ENCODE measurements at regions not wholly inside any gene's neighbourhood (a gene's known extent, or its start where the extent isn't known, plus 50 kb on each side); places are given as distances from the start of the nearest gene placed in this dataset.

DNA sequence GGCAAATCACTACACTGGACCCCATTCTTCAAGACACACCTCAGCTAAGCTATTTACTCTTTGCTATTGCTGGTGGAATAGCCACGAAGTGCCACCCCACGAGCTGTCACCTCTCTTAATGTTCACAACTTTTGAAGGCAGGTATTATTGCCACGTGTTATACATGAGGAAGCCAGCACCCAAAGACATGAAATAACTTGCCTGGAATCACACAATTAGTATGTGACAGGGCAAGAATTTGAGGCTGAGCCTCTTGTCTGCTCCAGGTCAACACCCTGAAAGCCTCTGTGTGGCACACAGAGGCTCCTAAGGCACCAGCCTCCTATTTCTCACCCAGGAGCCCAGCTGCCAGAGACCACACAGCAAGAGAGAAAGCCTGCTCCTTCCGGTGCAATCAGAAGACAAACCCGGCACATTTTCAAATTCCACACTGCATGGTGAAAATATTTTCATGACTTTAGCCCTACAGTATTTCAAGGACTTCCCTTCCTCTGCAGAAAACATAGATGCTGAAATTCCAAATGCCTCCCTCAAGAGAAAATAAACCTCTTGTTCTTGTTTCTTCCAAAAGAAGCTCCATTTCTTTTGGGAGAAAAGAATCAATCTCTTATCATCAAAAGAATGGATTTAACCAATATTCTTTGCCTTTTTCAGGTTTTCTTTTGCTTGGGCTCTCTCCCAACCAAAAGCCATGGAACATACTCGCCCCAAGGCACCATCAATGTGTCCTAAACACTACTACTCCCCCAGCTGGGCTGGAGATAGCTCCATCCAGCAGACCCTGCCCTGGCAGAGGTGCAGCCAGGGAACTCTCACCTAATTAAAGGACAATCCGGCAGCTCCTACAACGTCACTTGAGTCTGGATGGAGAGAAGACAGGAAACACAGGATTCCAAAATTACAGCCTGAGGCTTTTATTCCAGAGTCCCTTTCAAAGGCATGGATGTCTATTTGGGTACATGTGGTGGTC lies 84.7 kb upstream of the THBS1 start:
- H3K4me3 ChIP-seq (ENCODE audit: low read length) = no peak overlapping the region
- Mint-ChIP-seq H3K9me3 (no peaks in the 10 kb centered on the region), H3K36me3 (ENCODE audit: low read depth) (no peaks in the 10 kb centered on the region), H3K4me1 (ENCODE audit: low read depth) (no peaks in the 10 kb centered on the region), H3K27ac (no peak overlapping the region), H3K27me3 (no peaks in the 10 kb centered on the region), H3K4me3 (no peak overlapping the region)
- CTCF ChIA-PET = no interaction called here
- no peaks in the 10 kb centered on the region for H3K4me1 ChIP-seq (ENCODE audit: insufficient read depth, low read length)
- no peaks in the 10 kb centered on the region for H3K27me3 ChIP-seq (ENCODE audit: control insufficient read depth in 1 of 2, insufficient read depth in 2 of 2, low read length in 2 of 2)
- H3K9me3 ChIP-seq (ENCODE audit: control insufficient read depth in 1 of 2, insufficient read depth in 1 of 2, low read length in 2 of 2) = no peaks in the 10 kb centered on the region
- POLR2A ChIA-PET = no interaction called here
- no peaks in the 10 kb centered on the region for H3K36me3 ChIP-seq (ENCODE audit: insufficient read depth, low read length)
- no peak for DNase-seq
- H3K27ac ChIP-seq (ENCODE audit: low read depth in 1 of 2, low read length in 2 of 2) = no peak overlapping the region
- no peak for ATAC-seq (ENCODE audit: poor library complexity)
- TF ChIP-seq, protein P1, sequence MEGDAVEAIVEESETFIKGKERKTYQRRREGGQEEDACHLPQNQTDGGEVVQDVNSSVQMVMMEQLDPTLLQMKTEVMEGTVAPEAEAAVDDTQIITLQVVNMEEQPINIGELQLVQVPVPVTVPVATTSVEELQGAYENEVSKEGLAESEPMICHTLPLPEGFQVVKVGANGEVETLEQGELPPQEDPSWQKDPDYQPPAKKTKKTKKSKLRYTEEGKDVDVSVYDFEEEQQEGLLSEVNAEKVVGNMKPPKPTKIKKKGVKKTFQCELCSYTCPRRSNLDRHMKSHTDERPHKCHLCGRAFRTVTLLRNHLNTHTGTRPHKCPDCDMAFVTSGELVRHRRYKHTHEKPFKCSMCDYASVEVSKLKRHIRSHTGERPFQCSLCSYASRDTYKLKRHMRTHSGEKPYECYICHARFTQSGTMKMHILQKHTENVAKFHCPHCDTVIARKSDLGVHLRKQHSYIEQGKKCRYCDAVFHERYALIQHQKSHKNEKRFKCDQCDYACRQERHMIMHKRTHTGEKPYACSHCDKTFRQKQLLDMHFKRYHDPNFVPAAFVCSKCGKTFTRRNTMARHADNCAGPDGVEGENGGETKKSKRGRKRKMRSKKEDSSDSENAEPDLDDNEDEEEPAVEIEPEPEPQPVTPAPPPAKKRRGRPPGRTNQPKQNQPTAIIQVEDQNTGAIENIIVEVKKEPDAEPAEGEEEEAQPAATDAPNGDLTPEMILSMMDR (IDR thresholded peaks at IDR 0.05) = no peak
- intact Hi-C loops (cut with DNase I, micrococcal nuclease) = no loop called here

DNA sequence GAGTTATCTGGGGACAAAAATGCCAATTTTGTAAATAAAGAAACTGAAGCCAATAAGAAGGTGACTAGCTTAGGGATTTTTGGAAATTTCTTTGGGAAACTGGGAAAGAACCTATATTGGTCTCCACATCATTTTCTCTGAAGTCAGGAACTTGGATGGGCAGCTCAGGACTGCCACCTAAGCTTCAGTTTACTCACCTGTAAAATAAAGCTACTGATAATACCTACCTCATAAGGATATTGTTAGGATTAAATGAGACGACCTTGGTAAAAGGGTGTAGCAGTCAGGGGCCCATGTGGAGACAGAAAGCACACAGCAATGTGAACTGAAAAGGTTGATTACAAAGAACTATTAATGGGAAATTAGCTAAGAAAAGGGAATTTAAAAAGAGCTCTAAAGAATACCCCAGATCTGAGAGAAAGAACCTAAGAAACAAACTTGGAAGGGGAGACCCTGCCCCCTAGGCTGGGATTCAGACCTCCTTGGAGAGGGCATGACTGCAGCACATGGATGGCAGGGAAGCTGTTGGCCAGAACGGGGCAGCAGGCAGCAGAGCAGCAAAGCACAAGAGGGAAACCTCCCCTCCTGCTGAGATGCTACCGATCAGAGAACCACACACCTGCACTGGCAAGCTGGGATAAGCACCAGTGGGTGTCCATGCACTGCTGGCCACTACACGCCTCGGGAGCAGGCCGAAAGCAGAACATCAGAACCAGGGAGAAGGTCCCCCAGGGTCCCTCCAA lies 83.7 kb upstream of the THBS1 start:
- Mint-ChIP-seq H3K27ac (no peak overlapping the region), H3K4me3 (no peak overlapping the region), H3K9me3 (no peaks in the 10 kb centered on the region), H3K4me1 (ENCODE audit: low read depth) (no peaks in the 10 kb centered on the region), H3K27me3 (no peaks in the 10 kb centered on the region), H3K36me3 (ENCODE audit: low read depth) (no peaks in the 10 kb centered on the region)
- Histone ChIP-seq H3K27me3 (ENCODE audit: control insufficient read depth in 1 of 2, insufficient read depth in 2 of 2, low read length in 2 of 2) (no peaks in the 10 kb centered on the region), H3K9me3 (ENCODE audit: control insufficient read depth in 1 of 2, insufficient read depth in 1 of 2, low read length in 2 of 2) (no peaks in the 10 kb centered on the region), H3K4me3 (ENCODE audit: low read length) (no peak overlapping the region), H3K4me1 (ENCODE audit: insufficient read depth, low read length) (no peaks in the 10 kb centered on the region), H3K36me3 (ENCODE audit: insufficient read depth, low read length) (no peaks in the 10 kb centered on the region), H3K27ac (ENCODE audit: low read depth in 1 of 2, low read length in 2 of 2) (no peak overlapping the region)
- ATAC-seq (ENCODE audit: poor library complexity) = no peak
- no peak for DNase-seq
- intact Hi-C loops (cut with DNase I, micrococcal nuclease) = no loop called here
- ChIA-PET POLR2A (no interaction called here), CTCF (no interaction called here)
- TF ChIP-seq, protein P1 (IDR thresholded peaks at IDR 0.05) = no peak

DNA sequence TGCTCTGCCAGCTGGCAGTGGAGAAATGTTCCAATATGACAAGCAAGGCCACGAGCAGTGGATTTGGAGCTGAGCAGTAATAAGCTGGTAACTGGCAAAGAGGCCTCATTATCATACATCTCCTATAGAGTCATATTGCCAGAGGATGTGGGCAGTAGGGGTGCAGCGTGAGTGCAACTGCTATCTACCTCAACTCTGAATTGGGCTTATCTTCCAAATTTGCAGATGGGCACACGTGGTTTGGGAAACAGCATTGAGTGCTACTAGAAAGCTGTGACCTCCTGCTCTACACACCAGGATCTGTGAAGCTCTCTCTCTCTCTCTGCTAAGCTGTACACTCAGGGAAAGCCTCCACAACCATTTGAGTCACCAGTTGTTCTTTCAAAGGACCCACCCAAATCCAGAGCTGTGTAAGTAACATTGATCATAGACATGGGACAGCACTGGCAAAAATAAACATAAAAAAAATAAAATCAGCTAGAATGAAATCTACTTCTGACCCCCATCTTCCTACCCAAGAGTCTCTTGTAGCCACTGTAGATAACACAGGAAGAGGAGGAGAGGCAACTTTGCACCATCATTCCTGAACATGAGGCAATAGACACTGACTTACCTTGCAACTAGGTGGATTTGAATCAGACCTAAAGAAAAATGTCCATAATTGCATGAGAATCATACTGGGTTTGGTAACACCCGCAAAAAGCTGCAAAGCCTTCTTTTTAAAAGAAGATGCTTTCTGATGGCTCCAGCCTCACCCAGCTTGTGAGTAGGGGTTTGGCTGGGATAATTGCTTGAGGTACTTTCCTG lies 82.9 kb upstream of the THBS1 start:
- TF ChIP-seq, protein P1 (IDR thresholded peaks at IDR 0.05) = no peak
- no peaks in the 10 kb centered on the region for H3K4me1 ChIP-seq (ENCODE audit: insufficient read depth, low read length)
- ChIA-PET POLR2A (no interaction called here), CTCF (no interaction called here)
- Mint-ChIP-seq H3K36me3 (ENCODE audit: low read depth) (no peaks in the 10 kb centered on the region), H3K9me3 (no peaks in the 10 kb centered on the region), H3K27me3 (no peaks in the 10 kb centered on the region), H3K4me3 (no peak overlapping the region), H3K4me1 (ENCODE audit: low read depth) (no peaks in the 10 kb centered on the region), H3K27ac (no peak overlapping the region)
- ATAC-seq (ENCODE audit: poor library complexity) = no peak
- no peaks in the 10 kb centered on the region for H3K36me3 ChIP-seq (ENCODE audit: insufficient read depth, low read length)
- no peak overlapping the region for H3K27ac ChIP-seq (ENCODE audit: low read depth in 1 of 2, low read length in 2 of 2)
- intact Hi-C loops (cut with DNase I, micrococcal nuclease) = no loop called here
- DNase-seq = peak in 1 of 14 experiments; percentile 25
- no peaks in the 10 kb centered on the region for H3K27me3 ChIP-seq (ENCODE audit: control insufficient read depth in 1 of 2, insufficient read depth in 2 of 2, low read length in 2 of 2)
- no peaks in the 10 kb centered on the region for H3K9me3 ChIP-seq (ENCODE audit: control insufficient read depth in 1 of 2, insufficient read depth in 1 of 2, low read length in 2 of 2)
- no peak overlapping the region for H3K4me3 ChIP-seq (ENCODE audit: low read length)

All from CD4-positive, alpha-beta T cell (primary cell).